ENCODE measurements at regions not wholly inside any gene's neighbourhood (a gene's known extent, or its start where the extent isn't known, plus 50 kb on each side); places are given as distances from the start of the nearest gene placed in this dataset.
A peak's percentile ranks its signal among the peaks of the same experiment; 100 is the strongest.
"Not testable (repeated sequence)": the region's sequence is repeated elsewhere in the genome, so short reads cannot be mapped to it uniquely, and the experiment has no call there.

- DNase-seq (ENCODE audit: low read depth) = no peak
Observed at GRCh38 chr15:24150542-24150941, 463.4 kb upstream of the NDN start.

- DNase-seq (ENCODE audit: low read depth) = not testable (repeated sequence)
Observed at GRCh38 chr15:24158306-24158705, 471.2 kb upstream of the NDN start.

- DNase-seq (ENCODE audit: low read depth) = not testable (repeated sequence)
Observed at GRCh38 chr15:24165512-24165911, 478.4 kb upstream of the NDN start.

- not testable (repeated sequence) for DNase-seq (ENCODE audit: low read depth)
Observed at GRCh38 chr15:24202297-24202696, 473.3 kb upstream of the NPAP1 start.

GRCh38 chr15:24211742-24212476 is 463.7 kb upstream of the NPAP1 start:
- peak; percentile 72 for DNase-seq (ENCODE audit: low read depth)

- DNase-seq (ENCODE audit: low read depth) = peak; percentile 10
Observed at GRCh38 chr15:24223739-24224138, 451.8 kb upstream of the NPAP1 start.

GRCh38 chr15:24224161-24224560 is 451.4 kb upstream of the NPAP1 start:
- DNase-seq (ENCODE audit: low read depth) = no peak

GRCh38 chr15:24228922-24229321 is 446.7 kb upstream of the NPAP1 start:
- not testable (repeated sequence) for DNase-seq (ENCODE audit: low read depth)

- DNase-seq (ENCODE audit: low read depth) = not testable (repeated sequence)
Observed at GRCh38 chr15:24233134-24233533, 442.4 kb upstream of the NPAP1 start.

GRCh38 chr15:24240580-24240979 is 435.0 kb upstream of the NPAP1 start:
- DNase-seq (ENCODE audit: low read depth) = not testable (repeated sequence)

- not testable (repeated sequence) for DNase-seq (ENCODE audit: low read depth)
Observed at GRCh38 chr15:24259106-24259505, 416.5 kb upstream of the NPAP1 start.

GRCh38 chr15:24260407-24260806 is 415.2 kb upstream of the NPAP1 start:
- peak; percentile 14 for DNase-seq (ENCODE audit: low read depth)

GRCh38 chr15:24260854-24261253 is 414.7 kb upstream of the NPAP1 start:
- DNase-seq (ENCODE audit: low read depth) = peak; percentile 35

- DNase-seq (ENCODE audit: low read depth) = not testable (repeated sequence)
Observed at GRCh38 chr15:24268536-24269165, 406.9 kb upstream of the NPAP1 start.

GRCh38 chr15:24269166-24269571 is 406.4 kb upstream of the NPAP1 start:
- peak; percentile 59 for DNase-seq (ENCODE audit: low read depth)

- no peak for DNase-seq (ENCODE audit: low read depth)
Observed at GRCh38 chr15:24269923-24270322, 405.7 kb upstream of the NPAP1 start.

- peak; percentile 39 for DNase-seq (ENCODE audit: low read depth)
Observed at GRCh38 chr15:24271496-24272244, 403.9 kb upstream of the NPAP1 start.

- no peak for DNase-seq (ENCODE audit: low read depth)
Observed at GRCh38 chr15:24292837-24293236, 382.7 kb upstream of the NPAP1 start.

GRCh38 chr15:24300804-24301368 is 374.7 kb upstream of the NPAP1 start:
- not testable (repeated sequence) for DNase-seq (ENCODE audit: low read depth)

GRCh38 chr15:24301999-24302398 is 373.6 kb upstream of the NPAP1 start:
- DNase-seq (ENCODE audit: low read depth) = not testable (repeated sequence)

- not testable (repeated sequence) for DNase-seq (ENCODE audit: low read depth)
Observed at GRCh38 chr15:24304747-24305146, 370.8 kb upstream of the NPAP1 start.

- DNase-seq (ENCODE audit: low read depth) = not testable (repeated sequence)
Observed at GRCh38 chr15:24305643-24306042, 369.9 kb upstream of the NPAP1 start.
